Astrocyte of the cerebellum (primary cell): ENCODE measurements at regions not wholly inside any gene's neighbourhood (a gene's known extent, or its start where the extent isn't known, plus 50 kb on each side); places are given as distances from the start of the nearest gene placed in this dataset.

Experiments used
- DNase-seq: peaks from one replicate; pipeline ENCODE4 v3.0.0-alpha.2; 2011; ENCODE audit warnings: low read depth
- H3K4me3 ChIP-seq: 2 replicates; pipeline ENCODE4 v1.5.1; 2011; ENCODE audit warnings: mild to moderate bottlenecking, low read depth, low read length, moderate library complexity
- CTCF ChIP-seq: IDR thresholded peaks from 2 replicates; pipeline ENCODE4 v1.5.1; 2012; ENCODE audit warnings: low read length, low read depth, moderate library complexity, mild to moderate bottlenecking; ENCODE audit errors: missing control alignments
- in situ Hi-C: cut with HindIII; loops from 2 replicates; pipeline ENCODE4 v1.10.0; 2017; ENCODE audit warnings: low sequenced_read_pairs

- DNase-seq, result no peak
- no peak overlapping the region for H3K4me3 ChIP-seq
- in situ Hi-C loops, result no loop called here
- no peak for TF ChIP-seq CTCF
Measured at GRCh38 chr3:63026722-63027121, 151.5 kb upstream of the CADPS start.

- H3K4me3 ChIP-seq, result no peak overlapping the region
- TF ChIP-seq CTCF, result no peak
- no peak for DNase-seq
- in situ Hi-C loops, result no loop called here
Measured at GRCh38 chr3:63029326-63029725, 154.1 kb upstream of the CADPS start.

DNA sequence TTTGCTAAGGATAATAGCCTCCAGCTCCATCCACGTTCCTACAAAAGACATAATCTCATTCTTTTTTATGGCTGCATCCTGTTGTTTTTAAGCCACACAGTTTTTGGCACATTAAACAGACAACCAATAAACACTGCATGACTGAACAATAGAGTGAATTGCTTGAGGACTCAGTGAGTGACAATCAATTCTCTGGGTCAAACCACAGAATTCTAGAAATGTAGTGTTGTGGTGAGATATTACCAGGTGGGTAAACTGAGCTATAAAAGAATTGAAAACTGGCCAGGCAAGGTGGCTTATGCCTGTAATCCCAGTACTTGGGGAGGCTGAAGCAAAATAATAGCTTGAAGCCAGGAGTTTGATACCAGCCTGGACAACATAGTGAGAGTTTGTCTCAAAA lies 154.7 kb upstream of the CADPS start:
- no peak overlapping the region for H3K4me3 ChIP-seq

DNA sequence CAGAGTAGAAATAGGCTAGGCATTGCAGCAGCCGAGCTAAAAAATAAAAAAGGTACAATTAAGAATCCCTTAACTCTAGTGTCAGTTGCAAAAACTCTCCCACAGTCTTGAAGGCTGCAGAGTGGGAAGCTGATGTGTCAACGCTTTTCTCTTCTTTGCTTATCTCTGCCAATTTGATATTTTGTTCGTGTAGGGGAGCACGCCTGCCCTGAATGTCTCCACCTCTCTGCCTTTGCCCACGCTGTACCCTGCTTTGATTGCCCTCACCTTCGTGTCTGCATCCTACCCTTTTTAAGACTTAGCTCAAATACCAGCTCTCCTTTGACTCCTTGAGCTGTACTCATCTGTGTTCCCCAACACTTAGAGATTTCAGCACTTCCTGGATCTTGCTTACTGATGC lies 155.4 kb upstream of the CADPS start:
- H3K4me3 ChIP-seq, result no peak overlapping the region
- in situ Hi-C loops, result no loop called here
- no peak for DNase-seq
- no peak for TF ChIP-seq CTCF

More for the DNA sequence above, 154.7 kb upstream of the CADPS start:
- in situ Hi-C loops, result no loop called here
- TF ChIP-seq CTCF, result no peak
- no peak for DNase-seq

DNA sequence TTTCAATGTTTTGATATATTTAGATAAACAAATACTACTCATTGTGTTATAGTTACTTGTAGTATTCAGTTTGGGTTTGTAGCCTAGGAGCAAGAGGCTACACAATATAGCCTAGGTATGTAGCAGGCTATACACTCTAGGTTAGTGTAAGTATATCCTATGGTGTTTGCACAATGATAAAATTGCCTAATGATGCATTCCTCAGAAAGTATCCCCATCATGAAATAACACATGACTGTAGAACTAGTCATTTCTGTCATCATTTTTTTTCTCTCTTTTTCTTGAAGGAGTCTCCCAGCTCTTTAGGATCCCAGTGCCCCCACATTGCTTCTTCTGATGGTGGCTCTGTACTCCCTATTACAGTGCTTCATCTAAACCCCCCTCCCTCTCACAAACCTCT lies 157.7 kb upstream of the CADPS start:
- no peak for DNase-seq
- TF ChIP-seq CTCF, result no peak
- in situ Hi-C loops, result no loop called here
- H3K4me3 ChIP-seq, result no peak overlapping the region

- in situ Hi-C loops, result no loop called here
- no peak for DNase-seq
- no peak for TF ChIP-seq CTCF
- no peak overlapping the region for H3K4me3 ChIP-seq
Measured at GRCh38 chr3:63034101-63034500, 158.9 kb upstream of the CADPS start.

GRCh38 chr3:63037116-63037515 lies 161.9 kb upstream of the CADPS start:
- in situ Hi-C loops, result no loop called here
- no peak for DNase-seq
- H3K4me3 ChIP-seq, result no peak overlapping the region
- TF ChIP-seq CTCF, result no peak
